WTC11 (cell line): ENCODE measurements at regions not wholly inside any gene's neighbourhood (a gene's known extent, or its start where the extent isn't known, plus 50 kb on each side); places are given as distances from the start of the nearest gene placed in this dataset.

Experiments
- ATAC-seq: fragments of 200-7000 bp; cut with Tn5 transposase; 2 replicates; pipeline ENCODE4 v1.10.0; 2021; ENCODE audit warnings: mild to moderate bottlenecking, moderate library complexity
- CTCF ChIA-PET: fragments of 300-600 bp; sonication (Branson Sonifier 250); formaldehyde crosslinking; loops from one replicate; lab custom pipeline; 2021; ENCODE audit warnings: antibody characterized with exemption; lab: Charles Lee
- POLR2A ChIA-PET: fragments of 350-600 bp; sonication (Branson Sonifier 250); formaldehyde crosslinking; loops from one replicate; lab custom pipeline; 2021; ENCODE audit warnings: antibody characterized with exemption; lab: Charles Lee
- DNase-seq: peaks from one replicate; pipeline ENCODE4 v3.0.0; 2021; ENCODE audit warnings: low spot score
- H3K27ac Mint-ChIP-seq: 2 replicates; pipeline ENCODE4 v1.8.0; 2021; ENCODE audit warnings: mixed read lengths
- H3K27me3 Mint-ChIP-seq: 2 replicates; pipeline ENCODE4 v1.8.0; 2021; ENCODE audit warnings: low read depth, mild to moderate bottlenecking, moderate library complexity, mixed read lengths
- H3K36me3 Mint-ChIP-seq: 2 replicates; pipeline ENCODE4 v1.8.0; 2021; ENCODE audit warnings: mixed read lengths
- H3K4me1 Mint-ChIP-seq: 2 replicates; pipeline ENCODE4 v1.8.0; 2022; ENCODE audit warnings: mixed read lengths
- H3K4me3 Mint-ChIP-seq: 2 replicates; pipeline ENCODE4 v1.8.0; 2021; ENCODE audit warnings: mild to moderate bottlenecking, moderate library complexity, mixed read lengths
- H3K9me3 Mint-ChIP-seq: 2 replicates; pipeline ENCODE4 v1.8.0; 2021; ENCODE audit warnings: mixed read lengths
- CTCF ChIP-seq: fragments of 200-600 bp; IDR thresholded peaks from 2 replicates; pipeline ENCODE4 v1.8.0; 2022; ENCODE audit warnings: antibody characterized with exemption
- E2F4 ChIP-seq: sonication (generic); formaldehyde crosslinking; IDR thresholded peaks from 2 replicates; pipeline ENCODE4 v1.8.1; 2022; ENCODE audit warnings: low read depth, mild to moderate bottlenecking, moderate library complexity, missing genetic modification reagents, borderline replicate concordance
- ESRRA ChIP-seq: sonication (generic); formaldehyde crosslinking; IDR thresholded peaks from 2 replicates; pipeline ENCODE4 v1.8.1; 2022; ENCODE audit warnings: mild to moderate bottlenecking, missing genetic modification reagents, borderline replicate concordance
- ETV6 ChIP-seq: sonication (generic); formaldehyde crosslinking; IDR thresholded peaks from 2 replicates; pipeline ENCODE4 v1.8.1; 2022; ENCODE audit warnings: mild to moderate bottlenecking, missing genetic modification reagents
- GABPB1 ChIP-seq: sonication (generic); formaldehyde crosslinking; IDR thresholded peaks from 2 replicates; pipeline ENCODE4 v1.8.1; 2023; ENCODE audit warnings: mild to moderate bottlenecking, missing genetic modification reagents
- MYBL2 ChIP-seq: sonication (generic); formaldehyde crosslinking; IDR thresholded peaks from 2 replicates; pipeline ENCODE4 v1.8.1; 2023; ENCODE audit warnings: mild to moderate bottlenecking, moderate library complexity, missing genetic modification reagents
- NFE2L1 ChIP-seq: sonication (generic); formaldehyde crosslinking; IDR thresholded peaks from 2 replicates; pipeline ENCODE4 v1.8.1; 2023; ENCODE audit warnings: missing genetic modification reagents
- PRDM15 ChIP-seq: sonication (generic); formaldehyde crosslinking; IDR thresholded peaks from 2 replicates; pipeline ENCODE4 v1.8.0; 2022; ENCODE audit warnings: missing genetic modification reagents
- SOX15 ChIP-seq: fragments of 250-450 bp; sonication (Bioruptor Pico); IDR thresholded peaks from 2 replicates; pipeline ENCODE4 v1.9.0; 2021; ENCODE audit warnings: mild to moderate bottlenecking
- TCF7 ChIP-seq: sonication (generic); formaldehyde crosslinking; IDR thresholded peaks from 2 replicates; pipeline ENCODE4 v1.8.0; 2022; ENCODE audit warnings: mild to moderate bottlenecking, low read depth, missing genetic modification reagents, moderate library complexity
- ZMAT4 ChIP-seq: fragments of 250-450 bp; sonication (Bioruptor Pico); IDR thresholded peaks from 2 replicates; pipeline ENCODE4 v1.9.0; 2021; ENCODE audit warnings: mild to moderate bottlenecking
- ZNF281 ChIP-seq: sonication (generic); formaldehyde crosslinking; IDR thresholded peaks from 2 replicates; pipeline ENCODE4 v1.8.0; 2023; ENCODE audit warnings: mild to moderate bottlenecking, missing genetic modification reagents
- ZNF416 ChIP-seq: fragments of 250-450 bp; sonication (Bioruptor Pico); IDR thresholded peaks from 2 replicates; pipeline ENCODE4 v1.9.0; 2021; ENCODE audit warnings: mild to moderate bottlenecking, inconsistent platforms
- ZNF425 ChIP-seq: fragments of 250-450 bp; sonication (Bioruptor Pico); conservative IDR thresholded peaks from 2 replicates; pipeline ENCODE4 v1.9.0; 2021; ENCODE audit warnings: mild to moderate bottlenecking

- Mint-ChIP-seq H3K4me3 (no peak overlapping the region), H3K27me3 (no peaks in the 10 kb centered on the region), H3K9me3 (peaks cover 10% of the 10 kb centered on the region), H3K4me1 (peaks cover 11% of the 10 kb centered on the region), H3K27ac (no peak overlapping the region)
- ChIA-PET POLR2A (no interaction called here), CTCF (no interaction called here)
- DNase-seq (no peak), ATAC-seq (no peak)
- no peak for TF ChIP-seq ZNF425 (CRISPR knock-in tag)
- no peak for TF ChIP-seq SOX15 (CRISPR knock-in tag)
- TF ChIP-seq TCF7 (CRISPR knock-in tag) = no peak
- no peak for TF ChIP-seq ETV6 (CRISPR knock-in tag)
- TF ChIP-seq ZNF416 (CRISPR knock-in tag) = no peak
- no peak for TF ChIP-seq PRDM15 (CRISPR knock-in tag)
- no peak for TF ChIP-seq ZNF281
- TF ChIP-seq GABPB1 (CRISPR knock-in tag) = no peak
- no peak for TF ChIP-seq ESRRA (CRISPR knock-in tag)
- TF ChIP-seq ZMAT4 (CRISPR knock-in tag) = no peak
- no peak for TF ChIP-seq CTCF
- TF ChIP-seq MYBL2 (CRISPR knock-in tag) = no peak
- TF ChIP-seq E2F4 (CRISPR knock-in tag) = no peak
- TF ChIP-seq NFE2L1 (CRISPR knock-in tag) = no peak
- TF ChIP-seq, all 79 proteins: peak for 0
- H3K36me3 Mint-ChIP-seq = peaks cover 5% of the 10 kb centered on the region
These were observed 777.7 kb downstream of the C6orf118 start for GRCh38 chr6:164531736-164532135.

- H3K9me3 Mint-ChIP-seq = peaks cover 31% of the 10 kb centered on the region
- DNase-seq = no peak
- peaks cover 22% of the 10 kb centered on the region for H3K36me3 Mint-ChIP-seq
- ATAC-seq = no peak
- H3K27ac Mint-ChIP-seq = no peak overlapping the region
- H3K4me3 Mint-ChIP-seq = no peak overlapping the region
- no peak for TF ChIP-seq E2F4 (CRISPR knock-in tag)
- ChIA-PET CTCF (no interaction called here), POLR2A (no interaction called here)
- peaks cover 11% of the 10 kb centered on the region for H3K4me1 Mint-ChIP-seq
- no peaks in the 10 kb centered on the region for H3K27me3 Mint-ChIP-seq
These were observed 780.9 kb downstream of the C6orf118 start for GRCh38 chr6:164528539-164528938.
